CD4-positive, alpha-beta memory T cell (primary cell): ENCODE measurements at regions not wholly inside any gene's neighbourhood (a gene's known extent, or its start where the extent isn't known, plus 50 kb on each side); places are given as distances from the start of the nearest gene placed in this dataset.

Experiments used
- CTCF ChIA-PET: fragments of 350-600 bp; sonication (Branson Sonifier 250); formaldehyde crosslinking; loops from one replicate; lab custom pipeline; 2021; ENCODE audit warnings: inconsistent platforms; ENCODE audit not compliant: partially characterized antibody; lab: Charles Lee
- POLR2A ChIA-PET: fragments of 350-600 bp; sonication (Branson Sonifier 250); formaldehyde crosslinking; loops from one replicate; lab custom pipeline; 2021; ENCODE audit not compliant: partially characterized antibody; lab: Charles Lee
- DNase-seq, 5 donors: peaks; one replicate each; pipeline versions ENCODE4 v3.0.0 to v3.0.0-alpha.2; 2020 to 2022; ENCODE audit warnings: mixed read lengths in 1 of 5
- H3K27ac ChIP-seq: one replicate; pipeline ENCODE4 v1.7.0; 2013; ENCODE audit warnings: low read depth, low read length
- H3K27me3 ChIP-seq: 2 replicates; pipeline ENCODE4 v1.7.0; 2013; ENCODE audit warnings: mild to moderate bottlenecking, low read length, moderate library complexity; ENCODE audit not compliant: insufficient read depth
- H3K36me3 ChIP-seq: 2 replicates; pipeline ENCODE4 v1.7.0; 2013; ENCODE audit warnings: mild to moderate bottlenecking, low read length, moderate library complexity; ENCODE audit not compliant: insufficient read depth
- H3K4me1 ChIP-seq: 2 replicates; pipeline ENCODE4 v1.7.0; 2013; ENCODE audit warnings: mild to moderate bottlenecking, low read length, moderate library complexity; ENCODE audit not compliant: insufficient read depth
- H3K4me3 ChIP-seq, 2 donors: one replicate each; pipeline ENCODE4 v1.7.0; 2013; ENCODE audit warnings: low read length in 2 of 2, mild to moderate bottlenecking in 1 of 2
- H3K9me3 ChIP-seq, 2 donors: one replicate each; pipeline ENCODE4 v1.7.0; 2013; ENCODE audit warnings: low read length in 2 of 2, control low read depth in 1 of 2; ENCODE audit not compliant: control insufficient read depth in 1 of 2
- H3K27ac Mint-ChIP-seq, 7 donors: one replicate each; pipeline ENCODE4 v1.8.0; 2020 to 2021; ENCODE audit warnings: mixed read lengths in 7 of 7, mild to moderate bottlenecking in 6 of 7, inconsistent platforms in 3 of 7, moderate library complexity in 3 of 7
- H3K27me3 Mint-ChIP-seq, 2 donors: one replicate each; pipeline ENCODE4 v1.8.0; 2020 to 2021; ENCODE audit warnings: mixed read lengths in 2 of 2
- H3K36me3 Mint-ChIP-seq, 2 donors: one replicate each; pipeline ENCODE4 v1.8.0; 2020 to 2021; ENCODE audit warnings: mixed read lengths in 2 of 2, inconsistent platforms in 1 of 2, mild to moderate bottlenecking in 1 of 2
- H3K4me1 Mint-ChIP-seq, 4 donors: one replicate each; pipeline ENCODE4 v1.8.0; 2020 to 2021; ENCODE audit warnings: mixed read lengths in 4 of 4, mild to moderate bottlenecking in 1 of 4
- H3K4me3 Mint-ChIP-seq, 8 donors: one replicate each; pipeline ENCODE4 v1.8.0; 2020 to 2021; ENCODE audit warnings: mixed read lengths in 8 of 8, mild to moderate bottlenecking in 7 of 8, moderate library complexity in 6 of 8, inconsistent platforms in 3 of 8
- H3K9me3 Mint-ChIP-seq, 8 donors: one replicate each; pipeline ENCODE4 v1.8.0; 2020 to 2021; ENCODE audit warnings: mixed read lengths in 8 of 8, mild to moderate bottlenecking in 5 of 8, inconsistent platforms in 3 of 8, moderate library complexity in 1 of 8
- intact Hi-C: fragments of 100-400 bp; cut with micrococcal nuclease; formaldehyde crosslinking; loops from one replicate; pipeline ENCODE4 v1.15.1; 2023

DNA sequence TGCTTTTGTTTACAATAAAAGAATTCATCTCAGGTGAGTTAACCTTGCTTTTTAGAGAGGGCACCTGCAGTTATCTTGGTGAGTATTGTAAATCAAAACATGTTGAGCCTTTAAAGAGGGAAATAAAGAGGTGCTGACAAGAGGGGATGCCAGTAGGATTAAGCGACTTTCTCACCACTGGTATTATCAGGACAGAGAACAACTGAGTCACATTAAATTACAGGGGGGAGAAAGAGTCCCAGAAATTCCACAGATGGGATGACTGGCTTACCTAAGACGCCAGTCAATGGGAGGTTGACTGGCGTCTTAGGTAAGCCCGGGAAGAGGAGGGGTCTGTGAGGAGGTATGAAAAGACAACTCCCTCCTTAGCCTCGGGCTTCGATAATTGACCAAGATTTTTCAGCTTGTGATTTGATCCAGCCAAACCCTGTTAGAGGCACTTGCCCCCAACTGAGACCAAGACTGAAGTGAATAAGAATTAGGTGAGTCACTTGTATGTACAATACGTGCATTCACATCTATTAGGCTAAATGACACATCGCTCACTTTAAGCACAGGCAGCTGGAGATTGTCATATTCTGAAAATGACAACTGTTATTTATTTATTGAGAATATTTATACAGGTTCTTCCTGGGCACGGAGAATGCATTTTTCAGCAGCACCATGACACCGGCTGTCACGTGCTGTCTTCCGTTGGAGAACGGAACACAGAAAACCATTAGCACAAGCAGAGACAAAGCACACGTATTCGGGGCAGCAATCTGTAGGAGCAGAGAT is 117.6 kb downstream of the SEM1 start:
- Histone ChIP-seq H3K4me1 (no peaks in the 10 kb centered on the region), H3K27ac (no peak overlapping the region), H3K9me3 (no peaks in the 10 kb centered on the region), H3K36me3 (no peaks in the 10 kb centered on the region), H3K4me3 (no peak overlapping the region), H3K27me3 (no peaks in the 10 kb centered on the region)
- Mint-ChIP-seq H3K27ac (no peak overlapping the region), H3K36me3 (no peaks in the 10 kb centered on the region), H3K9me3 (no peaks in the 10 kb centered on the region), H3K4me1 (no peaks in the 10 kb centered on the region), H3K4me3 (no peak overlapping the region), H3K27me3 (peaks cover 7 to 8% of the 10 kb centered on the region in 2 donors)
- no peak for DNase-seq
- intact Hi-C loops: no loop called here
- CTCF ChIA-PET: no interaction called here
- POLR2A ChIA-PET: no interaction called here

DNA sequence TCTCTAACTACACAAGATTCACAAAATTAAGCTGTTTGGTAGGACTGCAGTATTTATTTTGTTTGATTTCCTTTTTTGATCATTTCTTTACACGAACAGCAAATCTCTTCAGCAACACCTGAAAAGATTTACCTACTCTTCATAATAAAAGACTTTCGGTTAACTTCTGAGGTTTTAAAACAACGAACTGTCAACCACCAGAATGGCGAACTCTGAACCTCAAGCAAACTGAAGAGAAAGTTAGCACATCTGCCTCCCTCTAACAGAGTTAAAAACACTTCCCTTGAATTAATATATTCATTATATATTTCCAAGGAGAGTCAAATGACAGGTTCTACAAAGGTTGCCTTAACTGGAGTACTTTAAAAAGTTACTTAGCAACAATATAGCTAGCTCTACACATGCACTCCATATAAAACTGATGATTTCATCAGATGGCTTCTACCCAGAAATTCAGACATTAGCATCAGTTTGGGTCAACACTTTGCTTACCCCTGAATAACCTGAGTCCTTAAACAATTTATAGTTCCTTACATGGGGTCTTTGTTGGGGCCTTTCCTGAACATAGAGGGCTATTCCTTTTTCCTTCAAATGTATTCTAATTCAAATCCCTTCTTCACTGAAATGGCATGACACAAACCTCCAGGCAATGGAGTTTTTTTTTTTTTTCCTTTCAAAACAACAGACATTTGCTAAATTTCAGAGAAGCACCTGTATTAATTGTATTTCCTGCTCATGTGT is 118.3 kb downstream of the SEM1 start:
- Histone ChIP-seq H3K36me3 (no peaks in the 10 kb centered on the region), H3K9me3 (no peaks in the 10 kb centered on the region), H3K4me3 (no peak overlapping the region), H3K4me1 (no peaks in the 10 kb centered on the region), H3K27me3 (no peaks in the 10 kb centered on the region), H3K27ac (no peak overlapping the region)
- no peak overlapping the region for H3K27ac Mint-ChIP-seq
- peaks cover 0 to under 1% (median 0%) of the 10 kb centered on the region in 8 donors for H3K9me3 Mint-ChIP-seq
- intact Hi-C loops: no loop called here
- H3K4me3 Mint-ChIP-seq: no peak overlapping the region
- H3K36me3 Mint-ChIP-seq: no peaks in the 10 kb centered on the region
- POLR2A ChIA-PET: interaction anchor here (0.6 kb wide), 1 partner anchor 62 kb away, joined by 3 read pairs; no protein-coding TSS in a partner anchor
- peaks cover 6 to 7% of the 10 kb centered on the region in 2 donors for H3K27me3 Mint-ChIP-seq
- CTCF ChIA-PET: no interaction called here
- DNase-seq: no peak
- H3K4me1 Mint-ChIP-seq: no peaks in the 10 kb centered on the region

GRCh38 chr7:96589038-96589437 is 120.6 kb downstream of the SEM1 start:
- Mint-ChIP-seq H3K27me3 (peaks cover 6% of the 10 kb centered on the region in 2 donors), H3K4me3 (no peak overlapping the region), H3K36me3 (no peaks in the 10 kb centered on the region), H3K4me1 (no peaks in the 10 kb centered on the region), H3K9me3 (peaks cover 0 to 2% (median 2%) of the 10 kb centered on the region in 8 donors), H3K27ac (no peak overlapping the region)
- no peaks in the 10 kb centered on the region for H3K27me3 ChIP-seq
- POLR2A ChIA-PET: no interaction called here
- no peaks in the 10 kb centered on the region for H3K36me3 ChIP-seq
- H3K27ac ChIP-seq: no peak overlapping the region
- H3K9me3 ChIP-seq: no peaks in the 10 kb centered on the region
- no peaks in the 10 kb centered on the region for H3K4me1 ChIP-seq
- CTCF ChIA-PET: no interaction called here
- intact Hi-C loops: no loop called here
- DNase-seq: no peak
- no peak overlapping the region for H3K4me3 ChIP-seq

- ChIA-PET CTCF (no interaction called here), POLR2A (no interaction called here)
- peaks cover 0 to 17% (median 7%) of the 10 kb centered on the region in 8 donors for H3K9me3 Mint-ChIP-seq
- no peaks in the 10 kb centered on the region for H3K4me1 Mint-ChIP-seq
- no peak overlapping the region for H3K27ac ChIP-seq
- H3K4me3 ChIP-seq: no peak overlapping the region
- no peaks in the 10 kb centered on the region for H3K4me1 ChIP-seq
- H3K27me3 ChIP-seq: no peaks in the 10 kb centered on the region
- intact Hi-C loops: no loop called here
- DNase-seq: no peak
- H3K4me3 Mint-ChIP-seq: no peak overlapping the region
- H3K36me3 ChIP-seq: no peaks in the 10 kb centered on the region
- peaks cover 1 to 2% of the 10 kb centered on the region in 2 donors for H3K27me3 Mint-ChIP-seq
- no peak overlapping the region for H3K27ac Mint-ChIP-seq
- H3K9me3 ChIP-seq: no peaks in the 10 kb centered on the region
- no peaks in the 10 kb centered on the region for H3K36me3 Mint-ChIP-seq
Observed at GRCh38 chr7:96579119-96579518, 130.5 kb downstream of the SEM1 start.

DNA sequence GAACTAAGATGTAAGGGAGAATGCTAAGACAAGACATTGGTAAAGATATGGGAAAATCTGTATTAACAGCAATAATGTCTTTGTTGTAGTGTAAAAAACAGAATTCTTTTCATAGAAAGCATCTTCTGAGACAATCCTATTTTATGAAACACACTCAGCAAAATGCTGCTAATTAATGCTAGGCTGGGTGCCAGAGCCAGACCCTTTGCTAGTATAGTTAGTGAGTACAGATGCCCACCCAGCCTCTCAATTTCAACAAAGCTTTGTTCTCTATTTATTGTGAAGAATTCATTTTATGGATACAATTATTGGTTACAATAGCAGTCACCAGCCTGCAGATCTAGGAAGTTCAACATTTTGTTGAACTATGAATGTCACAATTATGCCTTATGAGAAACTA is 131.0 kb downstream of the SEM1 start:
- Mint-ChIP-seq H3K27me3 (peaks cover 1 to 3% of the 10 kb centered on the region in 2 donors), H3K27ac (no peak overlapping the region), H3K36me3 (no peaks in the 10 kb centered on the region), H3K4me1 (no peaks in the 10 kb centered on the region), H3K9me3 (peaks cover 0 to 17% (median 5%) of the 10 kb centered on the region in 8 donors), H3K4me3 (no peak overlapping the region)
- Histone ChIP-seq H3K36me3 (no peaks in the 10 kb centered on the region), H3K4me3 (no peak overlapping the region), H3K9me3 (no peaks in the 10 kb centered on the region), H3K27me3 (no peaks in the 10 kb centered on the region), H3K27ac (no peak overlapping the region), H3K4me1 (no peaks in the 10 kb centered on the region)
- ChIA-PET CTCF (no interaction called here), POLR2A (no interaction called here)
- no peak for DNase-seq
- intact Hi-C loops: no loop called here

GRCh38 chr7:96563409-96563808 is 146.2 kb downstream of the SEM1 start:
- H3K36me3 ChIP-seq: no peaks in the 10 kb centered on the region
- DNase-seq: no peak
- no peaks in the 10 kb centered on the region for H3K4me1 Mint-ChIP-seq
- intact Hi-C loops: no loop called here
- no peaks in the 10 kb centered on the region for H3K27me3 ChIP-seq
- POLR2A ChIA-PET: no interaction called here
- no peaks in the 10 kb centered on the region for H3K4me1 ChIP-seq
- H3K27me3 Mint-ChIP-seq: peaks cover 1 to 2% of the 10 kb centered on the region in 2 donors
- no peaks in the 10 kb centered on the region for H3K36me3 Mint-ChIP-seq
- H3K9me3 ChIP-seq: no peaks in the 10 kb centered on the region
- no peak overlapping the region for H3K27ac ChIP-seq
- H3K4me3 ChIP-seq: no peak overlapping the region
- no peak overlapping the region for H3K27ac Mint-ChIP-seq
- H3K4me3 Mint-ChIP-seq: no peak overlapping the region
- peaks cover 0 to under 1% (median 0%) of the 10 kb centered on the region in 8 donors for H3K9me3 Mint-ChIP-seq
- CTCF ChIA-PET: no interaction called here

DNA sequence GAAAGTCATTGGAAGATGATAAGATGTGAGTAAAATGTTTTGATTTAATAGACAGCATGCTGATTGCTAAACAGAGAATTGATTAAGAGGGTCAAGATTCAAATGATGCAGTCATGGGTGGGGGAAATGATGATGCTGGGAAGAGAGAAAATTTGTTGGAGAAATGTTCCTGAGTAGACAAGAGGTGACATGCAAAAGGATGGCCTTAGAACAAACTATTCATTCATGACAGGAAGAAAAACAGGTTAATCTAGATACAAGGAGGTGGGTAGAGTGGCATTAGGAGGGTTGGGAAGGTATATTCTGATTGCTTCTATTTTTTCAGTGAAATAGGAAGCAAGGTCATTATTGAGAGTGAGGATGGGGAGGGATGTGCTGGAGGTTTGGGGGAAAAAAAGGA is 146.7 kb downstream of the SEM1 start:
- ChIA-PET POLR2A (no interaction called here), CTCF (no interaction called here)
- H3K36me3 Mint-ChIP-seq: no peaks in the 10 kb centered on the region
- Histone ChIP-seq H3K27ac (no peak overlapping the region), H3K27me3 (no peaks in the 10 kb centered on the region), H3K9me3 (no peaks in the 10 kb centered on the region), H3K36me3 (no peaks in the 10 kb centered on the region), H3K4me1 (no peaks in the 10 kb centered on the region), H3K4me3 (no peak overlapping the region)
- H3K27me3 Mint-ChIP-seq: peaks cover 1 to 5% of the 10 kb centered on the region in 2 donors
- intact Hi-C loops: no loop called here
- no peak overlapping the region for H3K27ac Mint-ChIP-seq
- H3K4me1 Mint-ChIP-seq: no peaks in the 10 kb centered on the region
- DNase-seq: no peak
- no peak overlapping the region for H3K4me3 Mint-ChIP-seq
- peaks cover 0 to 3% (median 0%) of the 10 kb centered on the region in 8 donors for H3K9me3 Mint-ChIP-seq
